GM18868 (cell line): ENCODE measurements at regions not wholly inside any gene's neighbourhood (a gene's known extent, or its start where the extent isn't known, plus 50 kb on each side); places are given as distances from the start of the nearest gene placed in this dataset.

ENCODE experiments used
- ATAC-seq: cut with Tn5 transposase; IDR thresholded peaks from one replicate; pipeline ENCODE4 v1.9.1; 2021; ENCODE audit warnings: mild to moderate bottlenecking, moderate library complexity; ENCODE audit not compliant: unreplicated experiment

- no peak for ATAC-seq
Measured at GRCh38 chr4:151829309-151829708, 68.5 kb upstream of the GATB start.

- no peak for ATAC-seq
Measured at GRCh38 chr4:151824656-151825055, 63.8 kb upstream of the GATB start.

DNA sequence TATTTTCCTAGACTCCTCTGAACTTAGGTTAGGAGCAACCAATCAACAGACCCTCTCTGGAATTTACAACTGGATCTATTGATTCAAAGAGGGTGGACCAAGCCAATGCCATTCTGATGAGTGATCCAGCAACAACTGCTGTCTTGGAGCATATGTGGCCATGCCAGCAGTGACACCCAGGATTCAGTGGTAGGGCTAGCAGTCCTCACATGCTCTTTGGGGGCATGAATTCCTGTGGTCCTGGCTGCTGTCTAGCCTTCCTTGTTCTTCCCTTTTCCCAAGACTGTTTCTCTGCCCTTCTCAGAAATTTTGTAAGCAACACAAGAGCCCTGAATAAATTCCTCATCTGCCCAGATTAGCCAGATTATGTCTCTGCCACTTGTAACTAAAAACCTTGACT lies 61.5 kb upstream of the GATB start:
- ATAC-seq: no peak

- no peak for ATAC-seq
Measured at GRCh38 chr4:151820004-151820403, 59.2 kb upstream of the GATB start.

DNA sequence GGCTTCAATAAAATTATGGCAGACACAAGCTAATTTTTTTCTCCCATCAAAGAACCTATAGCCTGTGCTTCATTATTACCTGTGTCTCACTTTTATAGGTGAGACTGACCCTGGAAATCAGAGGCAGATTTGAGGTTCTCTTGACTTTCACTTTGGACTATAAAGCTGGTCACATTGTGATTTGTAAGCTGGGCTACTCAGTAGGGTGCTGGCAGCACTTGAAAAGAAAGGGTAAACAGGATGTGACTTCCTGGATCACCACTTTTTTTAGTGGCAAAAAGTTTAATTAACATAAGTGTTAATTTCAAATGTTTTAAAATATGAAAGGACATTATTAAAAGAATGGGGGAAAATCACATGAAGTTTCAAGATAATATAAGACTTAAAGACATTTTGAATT lies 50.6 kb upstream of the GATB start:
- no peak for ATAC-seq
